ENCODE measurements at regions not wholly inside any gene's neighbourhood (a gene's known extent, or its start where the extent isn't known, plus 50 kb on each side); places are given as distances from the start of the nearest gene placed in this dataset.
A peak's percentile ranks its signal among the peaks of the same experiment; 100 is the strongest.
"Not testable (repeated sequence)": the region's sequence is repeated elsewhere in the genome, so short reads cannot be mapped to it uniquely, and the experiment has no call there.

DNA sequence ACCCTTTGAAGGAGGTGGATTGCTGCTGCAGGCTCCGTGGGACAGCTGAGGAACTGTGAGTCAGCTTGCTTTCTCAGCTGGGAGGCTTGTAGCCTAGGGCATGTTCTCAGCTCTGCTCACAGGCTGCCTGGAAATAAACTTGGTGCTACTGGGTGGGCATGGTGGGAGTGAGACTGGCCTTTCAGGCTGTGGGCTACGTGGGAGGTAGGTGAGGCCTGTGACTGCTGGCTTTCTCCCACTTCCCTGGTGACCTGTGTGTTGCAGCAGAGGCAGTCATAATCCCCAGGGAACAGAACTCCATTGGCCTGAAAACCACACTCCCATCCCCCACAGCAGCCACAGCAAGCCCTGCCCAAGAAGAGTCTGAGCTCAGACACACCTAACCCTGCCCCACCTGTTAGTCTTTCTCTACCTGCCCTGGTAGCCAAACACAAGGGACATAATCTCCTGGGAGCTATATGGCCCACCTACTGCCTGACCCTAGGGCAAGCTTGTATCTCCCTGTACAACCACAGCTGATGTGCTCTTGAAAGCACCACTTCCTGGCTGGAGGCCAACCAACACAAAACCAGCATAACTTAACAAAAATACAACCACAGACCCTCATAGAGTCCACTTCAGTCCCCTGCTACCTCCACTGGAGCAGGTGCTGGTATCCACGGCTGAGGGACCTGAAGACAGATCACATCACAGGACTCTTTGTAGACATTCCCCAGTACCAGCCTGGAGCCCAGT lies 236.5 kb downstream of the SQOR start:
- WGBS, 2 donors, result 69 to 76% methylated on average over 3 of the region's 3 CpGs
- H3K27ac ChIP-seq, result no peak overlapping the region
- ATAC-seq (no peak), DNase-seq (no peak)
- H3K4me3 ChIP-seq, result no peak overlapping the region
- peaks cover 0 to 32% (median 0%) of the 10 kb centered on the region in 11 donors for H3K9me3 ChIP-seq
- peaks cover 0 to 6% (median 0%) of the 10 kb centered on the region in 9 donors for H3K4me1 ChIP-seq
- TF ChIP-seq, protein P1, sequence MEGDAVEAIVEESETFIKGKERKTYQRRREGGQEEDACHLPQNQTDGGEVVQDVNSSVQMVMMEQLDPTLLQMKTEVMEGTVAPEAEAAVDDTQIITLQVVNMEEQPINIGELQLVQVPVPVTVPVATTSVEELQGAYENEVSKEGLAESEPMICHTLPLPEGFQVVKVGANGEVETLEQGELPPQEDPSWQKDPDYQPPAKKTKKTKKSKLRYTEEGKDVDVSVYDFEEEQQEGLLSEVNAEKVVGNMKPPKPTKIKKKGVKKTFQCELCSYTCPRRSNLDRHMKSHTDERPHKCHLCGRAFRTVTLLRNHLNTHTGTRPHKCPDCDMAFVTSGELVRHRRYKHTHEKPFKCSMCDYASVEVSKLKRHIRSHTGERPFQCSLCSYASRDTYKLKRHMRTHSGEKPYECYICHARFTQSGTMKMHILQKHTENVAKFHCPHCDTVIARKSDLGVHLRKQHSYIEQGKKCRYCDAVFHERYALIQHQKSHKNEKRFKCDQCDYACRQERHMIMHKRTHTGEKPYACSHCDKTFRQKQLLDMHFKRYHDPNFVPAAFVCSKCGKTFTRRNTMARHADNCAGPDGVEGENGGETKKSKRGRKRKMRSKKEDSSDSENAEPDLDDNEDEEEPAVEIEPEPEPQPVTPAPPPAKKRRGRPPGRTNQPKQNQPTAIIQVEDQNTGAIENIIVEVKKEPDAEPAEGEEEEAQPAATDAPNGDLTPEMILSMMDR (IDR thresholded peaks at IDR 0.05), result no peak
- H3K36me3 ChIP-seq, result no peaks in the 10 kb centered on the region
- intact Hi-C loops (cut with DNase I), result loop anchor here in 1 of 10 donors (5.0 kb wide), 1 partner anchor 296 kb away; no protein-coding TSS in a partner anchor
- no peaks in the 10 kb centered on the region for H3K27me3 ChIP-seq

DNA sequence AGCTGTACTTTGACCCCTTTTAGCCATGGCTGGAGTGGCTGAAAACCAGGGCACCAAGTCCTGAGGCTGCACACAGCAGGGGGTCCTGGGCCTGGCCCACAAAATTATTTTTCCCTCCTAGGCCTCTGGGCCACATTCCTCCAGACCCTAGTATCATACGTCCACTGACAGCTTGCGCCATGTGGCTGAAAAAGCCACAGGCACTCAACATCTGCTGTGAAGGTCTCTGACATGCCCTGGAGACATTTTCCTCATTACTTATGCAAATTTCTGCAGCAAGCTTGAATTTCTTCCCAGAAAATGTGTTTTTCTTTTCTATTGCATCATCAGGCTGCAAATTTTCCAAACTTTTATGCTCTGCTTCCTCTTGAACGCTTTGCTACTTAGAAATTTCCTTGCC lies 239.0 kb downstream of the SQOR start:
- Histone ChIP-seq H3K4me1 (no peaks in the 10 kb centered on the region), H3K27ac (no peak overlapping the region), H3K4me3 (no peak overlapping the region), H3K27me3 (no peaks in the 10 kb centered on the region), H3K36me3 (no peaks in the 10 kb centered on the region), H3K9me3 (peaks cover 0 to 32% (median 0%) of the 10 kb centered on the region in 11 donors)
- DNase-seq, result peak; percentile 5 to 18
- intact Hi-C loops (cut with DNase I), result loop anchor here in 1 of 10 donors (5.0 kb wide), 1 partner anchor 294 kb away; no protein-coding TSS in a partner anchor
- ATAC-seq, result peak in 7 of 8 donors; percentile 35 to 91 (median 79)
- 56 to 79% methylated on average over 3 of the region's 3 CpGs for WGBS, 2 donors
- TF ChIP-seq, protein P1 (IDR thresholded peaks at IDR 0.05), result no peak

DNA sequence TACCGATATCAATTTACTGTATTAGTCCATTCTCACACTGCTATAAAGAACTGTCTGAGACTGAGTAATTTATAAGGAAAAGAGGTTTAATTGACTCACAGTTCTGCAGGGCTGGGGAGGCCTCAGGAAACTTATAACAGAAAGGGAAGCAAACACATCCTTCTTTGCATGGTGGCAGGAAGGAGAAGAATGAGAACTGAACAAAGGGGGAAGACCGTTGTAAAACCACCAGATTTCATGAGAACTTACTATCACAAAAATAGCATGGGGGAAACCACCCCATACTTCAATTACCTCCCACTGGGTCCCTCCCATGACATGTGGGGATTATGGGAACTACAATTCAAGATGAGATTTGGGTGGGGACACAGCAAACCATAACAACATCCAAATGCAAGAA lies 239.7 kb downstream of the SQOR start:
- DNase-seq, H3K36me3 ChIP-seq, ATAC-seq, H3K4me3 ChIP-seq, H3K27me3 ChIP-seq, H3K4me1 ChIP-seq, H3K27ac ChIP-seq: not testable (repeated sequence)
- WGBS, 2 donors, result 71 to 83% methylated on average over 2 of the region's 2 CpGs
- H3K9me3 ChIP-seq, result peaks cover 0 to 32% (median 0%) of the 10 kb centered on the region in 11 donors
- intact Hi-C loops (cut with DNase I), result loop anchor here in 1 of 10 donors (5.0 kb wide), 1 partner anchor 293 kb away; no protein-coding TSS in a partner anchor

DNA sequence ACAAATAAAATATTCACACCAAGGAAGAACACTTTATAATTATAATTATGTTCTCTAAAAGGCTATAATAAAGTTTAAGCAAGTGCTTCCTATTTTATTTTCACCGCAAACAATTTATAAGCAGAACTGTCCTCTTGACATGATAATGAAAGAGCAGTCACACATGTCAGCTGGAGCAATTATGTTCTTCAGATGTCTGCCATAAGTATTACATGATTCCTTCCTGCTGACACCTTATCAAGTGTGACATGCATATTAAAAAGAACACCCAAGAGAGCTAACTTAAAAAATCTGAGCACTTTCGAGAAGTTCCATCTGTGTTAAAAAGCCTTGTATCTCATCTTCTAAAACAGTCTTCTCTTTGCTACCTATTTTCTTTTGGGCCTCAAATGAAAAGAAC lies 249.5 kb downstream of the SQOR start:
- intact Hi-C loops (cut with DNase I), result no loop called here
- no peak overlapping the region for H3K4me3 ChIP-seq
- no peaks in the 10 kb centered on the region for H3K27me3 ChIP-seq
- 64 to 70% methylated on average over 2 of the region's 2 CpGs for WGBS, 2 donors
- H3K36me3 ChIP-seq, result no peaks in the 10 kb centered on the region
- H3K9me3 ChIP-seq, result peaks cover 0 to 7% (median 0%) of the 10 kb centered on the region in 11 donors
- no peak for ATAC-seq
- TF ChIP-seq, protein P1 (IDR thresholded peaks at IDR 0.05), result no peak
- no peak for DNase-seq
- peaks cover 0 to 14% (median 0%) of the 10 kb centered on the region in 9 donors for H3K4me1 ChIP-seq
- H3K27ac ChIP-seq, result peak overlapping the region in 1 of 10 donors; percentile 20

Measured in heart right ventricle (tissue), 16 donors.